ENCODE measurements at regions not wholly inside any gene's neighbourhood (a gene's known extent, or its start where the extent isn't known, plus 50 kb on each side); places are given as distances from the start of the nearest gene placed in this dataset.

DNA sequence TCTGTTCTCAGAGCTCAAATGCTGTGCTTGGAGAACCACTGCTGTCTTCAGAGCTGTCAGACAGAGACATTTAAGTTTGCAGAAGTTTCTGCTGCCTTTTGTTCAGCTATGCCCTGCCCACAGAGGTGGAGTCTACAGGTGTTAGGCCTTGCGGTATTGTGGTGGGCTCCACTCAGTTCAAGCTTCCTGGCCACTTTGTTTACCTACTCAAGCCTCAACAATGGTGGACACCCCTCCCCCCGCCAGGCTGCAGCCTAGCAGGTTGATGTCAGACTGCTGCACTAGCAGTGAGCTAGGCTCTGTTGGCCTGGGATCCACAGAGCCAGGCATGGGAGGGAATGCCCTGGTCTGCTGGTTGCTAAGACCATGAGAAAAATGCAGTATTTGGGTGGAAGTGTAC lies 323.8 kb downstream of the BCAT1 start:
- no peak overlapping the region for H3K14ac ChIP-seq (replicated peaks; ENCODE audit: low read depth, low read length)
- in situ Hi-C loops (cut with MboI; ENCODE audit: low sequenced_read_pairs), result no loop called here
- no peak overlapping the region for H2BK5ac ChIP-seq (ENCODE audit: low read depth, low read length, poor library complexity, severe bottlenecking)
- no peak overlapping the region for H2BK15ac ChIP-seq (ENCODE audit: low read depth, low read length)
- no peaks in the 10 kb centered on the region for H3K9me1 ChIP-seq (ENCODE audit: insufficient read depth, low read length)
- H2BK120ac ChIP-seq (ENCODE audit: low read depth, low read length), result no peak overlapping the region
- H2AK9ac ChIP-seq (replicated peaks; ENCODE audit: low read depth, low read length, poor library complexity), result no peak overlapping the region
- H3K4ac ChIP-seq (ENCODE audit: low read depth, low read length), result no peak overlapping the region
- no peak overlapping the region for H4K8ac ChIP-seq (ENCODE audit: low read depth in 2 of 2, low read length in 2 of 2)
- no peak overlapping the region for H3K4me3 ChIP-seq (ENCODE audit: insufficient read depth, low read depth, low read length)
- no peak overlapping the region for H4K91ac ChIP-seq (ENCODE audit: insufficient read depth, low read depth, low read length)
- dilution Hi-C loops (cut with HindIII; ENCODE audit: low sequenced_read_pairs, unreplicated experiment), result no loop called here
- TF ChIP-seq BHLHE40 (IDR thresholded peaks at IDR 0.05; ENCODE audit: low read depth, low read length) (no peak), CEBPB (IDR thresholded peaks at IDR 0.05; ENCODE audit: low read depth, low read length) (no peak), MAZ (IDR thresholded peaks at IDR 0.05; ENCODE audit: borderline replicate concordance, low read depth, low read length) (no peak), FOS (IDR thresholded peaks at IDR 0.05; ENCODE audit: low read depth, low read length) (no peak), NFE2L2 (IDR thresholded peaks at IDR 0.05; ENCODE audit: low read depth, low read length) (no peak), SMC3 (IDR thresholded peaks at IDR 0.05; ENCODE audit: low read depth, low read length) (no peak), RFX5 (IDR thresholded peaks at IDR 0.05; ENCODE audit: low read depth, low read length) (no peak), RAD21 (IDR thresholded peaks at IDR 0.05; ENCODE audit: low read length) (no peak), RCOR1 (IDR thresholded peaks at IDR 0.05; ENCODE audit: insufficient replicate concordance, low read length) (no peak), CHD1 (IDR thresholded peaks at IDR 0.05; ENCODE audit: low read depth, low read length) (no peak), MAFK (IDR thresholded peaks at IDR 0.05; ENCODE audit: low read depth, low read length) (no peak), POLR2A (IDR thresholded peaks at IDR 0.05; ENCODE audit: low read depth, low read length) (no peak), MXI1 (IDR thresholded peaks at IDR 0.05; ENCODE audit: borderline replicate concordance, low read depth, low read length) (no peak)
- TF ChIP-seq, protein P1, sequence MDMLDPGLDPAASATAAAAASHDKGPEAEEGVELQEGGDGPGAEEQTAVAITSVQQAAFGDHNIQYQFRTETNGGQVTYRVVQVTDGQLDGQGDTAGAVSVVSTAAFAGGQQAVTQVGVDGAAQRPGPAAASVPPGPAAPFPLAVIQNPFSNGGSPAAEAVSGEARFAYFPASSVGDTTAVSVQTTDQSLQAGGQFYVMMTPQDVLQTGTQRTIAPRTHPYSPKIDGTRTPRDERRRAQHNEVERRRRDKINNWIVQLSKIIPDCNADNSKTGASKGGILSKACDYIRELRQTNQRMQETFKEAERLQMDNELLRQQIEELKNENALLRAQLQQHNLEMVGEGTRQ (IDR thresholded peaks at IDR 0.05; ENCODE audit: low read depth, low read length), result no peak
- TF ChIP-seq, protein P2, sequence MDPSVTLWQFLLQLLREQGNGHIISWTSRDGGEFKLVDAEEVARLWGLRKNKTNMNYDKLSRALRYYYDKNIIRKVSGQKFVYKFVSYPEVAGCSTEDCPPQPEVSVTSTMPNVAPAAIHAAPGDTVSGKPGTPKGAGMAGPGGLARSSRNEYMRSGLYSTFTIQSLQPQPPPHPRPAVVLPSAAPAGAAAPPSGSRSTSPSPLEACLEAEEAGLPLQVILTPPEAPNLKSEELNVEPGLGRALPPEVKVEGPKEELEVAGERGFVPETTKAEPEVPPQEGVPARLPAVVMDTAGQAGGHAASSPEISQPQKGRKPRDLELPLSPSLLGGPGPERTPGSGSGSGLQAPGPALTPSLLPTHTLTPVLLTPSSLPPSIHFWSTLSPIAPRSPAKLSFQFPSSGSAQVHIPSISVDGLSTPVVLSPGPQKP (IDR thresholded peaks at IDR 0.05; ENCODE audit: borderline replicate concordance, low read depth, low read length), result no peak
- TF ChIP-seq, protein P3, sequence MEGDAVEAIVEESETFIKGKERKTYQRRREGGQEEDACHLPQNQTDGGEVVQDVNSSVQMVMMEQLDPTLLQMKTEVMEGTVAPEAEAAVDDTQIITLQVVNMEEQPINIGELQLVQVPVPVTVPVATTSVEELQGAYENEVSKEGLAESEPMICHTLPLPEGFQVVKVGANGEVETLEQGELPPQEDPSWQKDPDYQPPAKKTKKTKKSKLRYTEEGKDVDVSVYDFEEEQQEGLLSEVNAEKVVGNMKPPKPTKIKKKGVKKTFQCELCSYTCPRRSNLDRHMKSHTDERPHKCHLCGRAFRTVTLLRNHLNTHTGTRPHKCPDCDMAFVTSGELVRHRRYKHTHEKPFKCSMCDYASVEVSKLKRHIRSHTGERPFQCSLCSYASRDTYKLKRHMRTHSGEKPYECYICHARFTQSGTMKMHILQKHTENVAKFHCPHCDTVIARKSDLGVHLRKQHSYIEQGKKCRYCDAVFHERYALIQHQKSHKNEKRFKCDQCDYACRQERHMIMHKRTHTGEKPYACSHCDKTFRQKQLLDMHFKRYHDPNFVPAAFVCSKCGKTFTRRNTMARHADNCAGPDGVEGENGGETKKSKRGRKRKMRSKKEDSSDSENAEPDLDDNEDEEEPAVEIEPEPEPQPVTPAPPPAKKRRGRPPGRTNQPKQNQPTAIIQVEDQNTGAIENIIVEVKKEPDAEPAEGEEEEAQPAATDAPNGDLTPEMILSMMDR (conservative IDR thresholded peaks at IDR 0.05; ENCODE audit: low read depth, low read length), result no peak
- no peaks in the 10 kb centered on the region for H3K79me1 ChIP-seq (ENCODE audit: low read depth in 1 of 2, low read length in 2 of 2)
- ATAC-seq (ENCODE audit: low read depth) (no peak), DNase-seq (no peak)
- WGBS, 2 experiments (ENCODE audit: extremely low coverage in 2 of 2, insufficient read length in 1 of 2), result no CpG with 5 or more reads among the region's 2 CpGs
- POLR2A ChIA-PET (ENCODE audit: unreplicated experiment), result no interaction called here
- H2AK5ac ChIP-seq (ENCODE audit: low read depth, low read length), result no peak overlapping the region
- H3K4me1 ChIP-seq (ENCODE audit: control insufficient read depth, insufficient read depth, low read length), result no peaks in the 10 kb centered on the region
- no peaks in the 10 kb centered on the region for H3K9me3 ChIP-seq (ENCODE audit: control insufficient read depth, insufficient read depth, low read length)
- no peak overlapping the region for H3K23ac ChIP-seq (ENCODE audit: low read depth, low read length)
- no peaks in the 10 kb centered on the region for H3K27me3 ChIP-seq (ENCODE audit: control insufficient read depth, insufficient read depth, low read length)
- intact Hi-C loops (cut with micrococcal nuclease), result no loop called here
- no peak overlapping the region for H3K27ac ChIP-seq (ENCODE audit: insufficient read depth, low read length)
- H2AFZ ChIP-seq (replicated peaks; ENCODE audit: low read length, poor library complexity), result no peak overlapping the region
- no peaks in the 10 kb centered on the region for H3K36me3 ChIP-seq (ENCODE audit: control insufficient read depth, insufficient read depth, low read length)
- BruUV-seq (replicated peaks), result no TSS peak
- H4K20me1 ChIP-seq (ENCODE audit: insufficient read depth, low read length), result no peaks in the 10 kb centered on the region
- no peak overlapping the region for H2BK20ac ChIP-seq (ENCODE audit: low read depth, low read length)
- no peak overlapping the region for H3K56ac ChIP-seq (ENCODE audit: extremely low read depth, insufficient read depth, low read length)
- no peak overlapping the region for H4K5ac ChIP-seq (ENCODE audit: low read depth, low read length)
- no peak overlapping the region for H3K4me2 ChIP-seq (ENCODE audit: low read depth, low read length)
- no peak overlapping the region for H3K18ac ChIP-seq (ENCODE audit: low read depth, low read length)
- H3K9ac ChIP-seq (ENCODE audit: low read depth, low read length), result no peak overlapping the region
- CTCF ChIA-PET, result no interaction called here

Measured in IMR-90 (cell line).